WTC11 (cell line): ENCODE measurements at regions not wholly inside any gene's neighbourhood (a gene's known extent, or its start where the extent isn't known, plus 50 kb on each side); places are given as distances from the start of the nearest gene placed in this dataset.

ENCODE experiments used
- ATAC-seq: fragments of 200-7000 bp; cut with Tn5 transposase; 2 replicates; pipeline ENCODE4 v1.10.0; 2021; ENCODE audit warnings: mild to moderate bottlenecking, moderate library complexity
- CTCF ChIA-PET: fragments of 300-600 bp; sonication (Branson Sonifier 250); formaldehyde crosslinking; loops from one replicate; lab custom pipeline; 2021; ENCODE audit warnings: antibody characterized with exemption; lab: Charles Lee
- POLR2A ChIA-PET: fragments of 350-600 bp; sonication (Branson Sonifier 250); formaldehyde crosslinking; loops from one replicate; lab custom pipeline; 2021; ENCODE audit warnings: antibody characterized with exemption; lab: Charles Lee
- DNase-seq: peaks from one replicate; pipeline ENCODE4 v3.0.0; 2021; ENCODE audit warnings: low spot score
- H3K27ac Mint-ChIP-seq: 2 replicates; pipeline ENCODE4 v1.8.0; 2021; ENCODE audit warnings: mixed read lengths
- H3K27me3 Mint-ChIP-seq: 2 replicates; pipeline ENCODE4 v1.8.0; 2021; ENCODE audit warnings: low read depth, mild to moderate bottlenecking, moderate library complexity, mixed read lengths
- H3K36me3 Mint-ChIP-seq: 2 replicates; pipeline ENCODE4 v1.8.0; 2021; ENCODE audit warnings: mixed read lengths
- H3K4me1 Mint-ChIP-seq: 2 replicates; pipeline ENCODE4 v1.8.0; 2022; ENCODE audit warnings: mixed read lengths
- H3K4me3 Mint-ChIP-seq: 2 replicates; pipeline ENCODE4 v1.8.0; 2021; ENCODE audit warnings: mild to moderate bottlenecking, moderate library complexity, mixed read lengths
- H3K9me3 Mint-ChIP-seq: 2 replicates; pipeline ENCODE4 v1.8.0; 2021; ENCODE audit warnings: mixed read lengths
- ETV6 ChIP-seq: sonication (generic); formaldehyde crosslinking; IDR thresholded peaks from 2 replicates; pipeline ENCODE4 v1.8.1; 2022; ENCODE audit warnings: mild to moderate bottlenecking, missing genetic modification reagents
- NR1H2 ChIP-seq: sonication (generic); formaldehyde crosslinking; IDR thresholded peaks from 2 replicates; pipeline ENCODE4 v1.9.0; 2021; ENCODE audit warnings: mild to moderate bottlenecking, moderate library complexity, missing genetic modification reagents
- RORB ChIP-seq: fragments of 250-450 bp; sonication (Bioruptor Pico); IDR thresholded peaks from 2 replicates; pipeline ENCODE4 v1.9.0; 2021; ENCODE audit warnings: mild to moderate bottlenecking
- SMAD4 ChIP-seq: sonication (generic); formaldehyde crosslinking; IDR thresholded peaks from 2 replicates; pipeline ENCODE4 v1.8.0; 2022; ENCODE audit warnings: mild to moderate bottlenecking, missing genetic modification reagents
- SOX15 ChIP-seq: fragments of 250-450 bp; sonication (Bioruptor Pico); IDR thresholded peaks from 2 replicates; pipeline ENCODE4 v1.9.0; 2021; ENCODE audit warnings: mild to moderate bottlenecking
- TCF7 ChIP-seq: sonication (generic); formaldehyde crosslinking; IDR thresholded peaks from 2 replicates; pipeline ENCODE4 v1.8.0; 2022; ENCODE audit warnings: mild to moderate bottlenecking, low read depth, missing genetic modification reagents, moderate library complexity
- ZNF138 ChIP-seq: sonication (generic); formaldehyde crosslinking; conservative IDR thresholded peaks from 2 replicates; pipeline ENCODE4 v1.8.1; 2022; ENCODE audit warnings: mild to moderate bottlenecking, moderate library complexity, missing genetic modification reagents
- ZNF317 ChIP-seq: sonication (generic); formaldehyde crosslinking; IDR thresholded peaks from 2 replicates; pipeline ENCODE4 v1.8.1; 2023; ENCODE audit warnings: low read depth, mild to moderate bottlenecking, moderate library complexity, missing genetic modification reagents, borderline replicate concordance
- TF ChIP-seq, protein P1 (sequence below): sonication (generic); formaldehyde crosslinking; conservative IDR thresholded peaks from 2 replicates; pipeline ENCODE4 v1.8.1; 2022; ENCODE audit warnings: mild to moderate bottlenecking, missing genetic modification reagents
- TF ChIP-seq, protein P2 (sequence below): sonication (generic); formaldehyde crosslinking; IDR thresholded peaks from 2 replicates; pipeline ENCODE4 v1.8.0; 2022; ENCODE audit warnings: mild to moderate bottlenecking, missing genetic modification reagents
- TF ChIP-seq, protein P3 (sequence below): fragments of 250-450 bp; sonication (Bioruptor Pico); IDR thresholded peaks from 2 replicates; pipeline ENCODE4 v2.1.2; 2022; ENCODE audit warnings: mild to moderate bottlenecking, moderate library complexity
- TF ChIP-seq, protein P4 (sequence below): sonication (generic); formaldehyde crosslinking; IDR thresholded peaks from 2 replicates; pipeline ENCODE4 v1.8.1; 2023; ENCODE audit warnings: mild to moderate bottlenecking, missing genetic modification reagents, moderate library complexity
- TF ChIP-seq, protein P5 (sequence below): sonication (generic); formaldehyde crosslinking; IDR thresholded peaks from 2 replicates; pipeline ENCODE4 v1.8.0; 2022; ENCODE audit warnings: missing genetic modification reagents
- TF ChIP-seq, protein P6 (sequence below): sonication (generic); formaldehyde crosslinking; IDR thresholded peaks from 2 replicates; pipeline ENCODE4 v1.8.1; 2023; ENCODE audit warnings: mild to moderate bottlenecking, missing genetic modification reagents, borderline replicate concordance
- TF ChIP-seq, protein P7 (sequence below): sonication (generic); formaldehyde crosslinking; IDR thresholded peaks from 2 replicates; pipeline ENCODE4 v1.8.0; 2022; ENCODE audit warnings: mild to moderate bottlenecking, missing genetic modification reagents

DNA sequence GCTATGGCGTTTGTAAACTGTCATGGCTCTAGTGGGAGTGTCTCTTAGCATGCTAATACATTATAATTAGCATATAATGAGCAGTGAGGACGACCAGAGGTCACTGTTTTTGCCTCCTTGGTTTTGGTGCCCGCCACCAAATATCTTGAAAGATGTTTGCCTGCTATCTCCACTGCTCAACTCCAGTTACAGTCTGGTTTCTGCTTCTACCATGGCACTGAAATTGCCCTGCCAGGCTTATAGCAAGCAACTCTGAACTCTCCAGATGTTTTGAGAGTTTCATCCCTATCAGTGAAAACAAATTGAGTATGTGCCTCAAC, 122.1 kb upstream of the SPRY4 start (continued):
- TF ChIP-seq, protein P1, sequence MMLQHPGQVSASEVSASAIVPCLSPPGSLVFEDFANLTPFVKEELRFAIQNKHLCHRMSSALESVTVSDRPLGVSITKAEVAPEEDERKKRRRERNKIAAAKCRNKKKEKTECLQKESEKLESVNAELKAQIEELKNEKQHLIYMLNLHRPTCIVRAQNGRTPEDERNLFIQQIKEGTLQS (CRISPR knock-in tag), result no peak
- TF ChIP-seq ZNF317 (CRISPR knock-in tag) (no peak), SMAD4 (CRISPR knock-in tag) (no peak), NR1H2 (no peak), SOX15 (CRISPR knock-in tag) (no peak)
- TF ChIP-seq, protein P2, sequence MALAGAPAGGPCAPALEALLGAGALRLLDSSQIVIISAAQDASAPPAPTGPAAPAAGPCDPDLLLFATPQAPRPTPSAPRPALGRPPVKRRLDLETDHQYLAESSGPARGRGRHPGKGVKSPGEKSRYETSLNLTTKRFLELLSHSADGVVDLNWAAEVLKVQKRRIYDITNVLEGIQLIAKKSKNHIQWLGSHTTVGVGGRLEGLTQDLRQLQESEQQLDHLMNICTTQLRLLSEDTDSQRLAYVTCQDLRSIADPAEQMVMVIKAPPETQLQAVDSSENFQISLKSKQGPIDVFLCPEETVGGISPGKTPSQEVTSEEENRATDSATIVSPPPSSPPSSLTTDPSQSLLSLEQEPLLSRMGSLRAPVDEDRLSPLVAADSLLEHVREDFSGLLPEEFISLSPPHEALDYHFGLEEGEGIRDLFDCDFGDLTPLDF (CRISPR knock-in tag), result no peak
- TF ChIP-seq, protein P3, sequence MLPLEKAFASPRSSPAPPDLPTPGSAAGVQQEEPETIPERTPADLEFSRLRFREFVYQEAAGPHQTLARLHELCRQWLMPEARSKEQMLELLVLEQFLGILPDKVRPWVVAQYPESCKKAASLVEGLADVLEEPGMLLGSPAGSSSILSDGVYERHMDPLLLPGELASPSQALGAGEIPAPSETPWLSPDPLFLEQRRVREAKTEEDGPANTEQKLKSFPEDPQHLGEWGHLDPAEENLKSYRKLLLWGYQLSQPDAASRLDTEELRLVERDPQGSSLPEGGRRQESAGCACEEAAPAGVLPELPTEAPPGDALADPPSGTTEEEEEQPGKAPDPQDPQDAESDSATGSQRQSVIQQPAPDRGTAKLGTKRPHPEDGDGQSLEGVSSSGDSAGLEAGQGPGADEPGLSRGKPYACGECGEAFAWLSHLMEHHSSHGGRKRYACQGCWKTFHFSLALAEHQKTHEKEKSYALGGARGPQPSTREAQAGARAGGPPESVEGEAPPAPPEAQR, result no peak
- TF ChIP-seq, all 79 proteins: peak for 0

DNA sequence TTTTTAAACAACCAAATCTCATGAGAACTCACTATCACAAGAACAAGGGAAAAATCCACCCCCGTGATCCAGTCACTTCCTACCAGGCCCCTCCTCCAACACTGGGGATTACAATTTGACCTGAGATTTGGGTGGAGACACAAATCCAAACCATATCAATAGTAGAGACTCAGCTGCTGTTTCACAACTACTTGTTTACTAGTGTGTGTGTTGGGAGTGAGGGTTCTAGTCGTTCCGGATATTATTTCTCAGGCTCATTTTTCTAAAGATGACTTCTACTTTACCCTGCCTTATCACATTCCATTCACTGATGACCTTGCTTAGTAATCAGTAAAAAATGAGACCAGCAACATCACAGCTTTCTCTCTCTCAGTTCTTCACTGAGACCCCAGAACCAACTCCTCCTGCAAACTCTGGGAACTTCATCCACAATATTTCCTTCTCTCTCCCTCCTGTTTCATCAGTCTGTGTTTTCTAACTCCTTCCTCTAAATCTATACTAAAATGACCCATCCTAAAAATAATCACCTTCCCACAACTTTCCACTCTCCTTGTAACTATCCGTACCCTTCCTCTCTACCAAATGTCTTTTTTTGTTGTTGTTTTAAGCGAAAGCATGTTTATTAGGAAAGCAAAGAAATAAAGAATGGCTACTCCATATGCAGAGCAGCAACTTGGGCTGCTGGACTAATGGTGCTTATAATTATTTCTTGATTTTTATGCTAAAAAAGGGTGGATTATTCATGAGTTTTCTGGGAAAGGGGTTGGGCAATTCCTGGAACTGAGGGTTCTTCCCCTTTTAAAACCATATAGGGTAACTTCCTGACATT, 121.5 kb upstream of the SPRY4 start:
- no peak overlapping the region for H3K4me3 Mint-ChIP-seq
- peaks cover 17% of the 10 kb centered on the region for H3K36me3 Mint-ChIP-seq
- CTCF ChIA-PET, result no interaction called here
- H3K4me1 Mint-ChIP-seq, result peaks cover 14% of the 10 kb centered on the region
- no peak for TF ChIP-seq ZNF317 (CRISPR knock-in tag)
- TF ChIP-seq RORB (CRISPR knock-in tag), result no peak
- TF ChIP-seq, protein P4, sequence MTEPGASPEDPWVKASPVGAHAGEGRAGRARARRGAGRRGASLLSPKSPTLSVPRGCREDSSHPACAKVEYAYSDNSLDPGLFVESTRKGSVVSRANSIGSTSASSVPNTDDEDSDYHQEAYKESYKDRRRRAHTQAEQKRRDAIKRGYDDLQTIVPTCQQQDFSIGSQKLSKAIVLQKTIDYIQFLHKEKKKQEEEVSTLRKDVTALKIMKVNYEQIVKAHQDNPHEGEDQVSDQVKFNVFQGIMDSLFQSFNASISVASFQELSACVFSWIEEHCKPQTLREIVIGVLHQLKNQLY, result no peak
- no peak for TF ChIP-seq ETV6 (CRISPR knock-in tag)
- TF ChIP-seq, protein P5, sequence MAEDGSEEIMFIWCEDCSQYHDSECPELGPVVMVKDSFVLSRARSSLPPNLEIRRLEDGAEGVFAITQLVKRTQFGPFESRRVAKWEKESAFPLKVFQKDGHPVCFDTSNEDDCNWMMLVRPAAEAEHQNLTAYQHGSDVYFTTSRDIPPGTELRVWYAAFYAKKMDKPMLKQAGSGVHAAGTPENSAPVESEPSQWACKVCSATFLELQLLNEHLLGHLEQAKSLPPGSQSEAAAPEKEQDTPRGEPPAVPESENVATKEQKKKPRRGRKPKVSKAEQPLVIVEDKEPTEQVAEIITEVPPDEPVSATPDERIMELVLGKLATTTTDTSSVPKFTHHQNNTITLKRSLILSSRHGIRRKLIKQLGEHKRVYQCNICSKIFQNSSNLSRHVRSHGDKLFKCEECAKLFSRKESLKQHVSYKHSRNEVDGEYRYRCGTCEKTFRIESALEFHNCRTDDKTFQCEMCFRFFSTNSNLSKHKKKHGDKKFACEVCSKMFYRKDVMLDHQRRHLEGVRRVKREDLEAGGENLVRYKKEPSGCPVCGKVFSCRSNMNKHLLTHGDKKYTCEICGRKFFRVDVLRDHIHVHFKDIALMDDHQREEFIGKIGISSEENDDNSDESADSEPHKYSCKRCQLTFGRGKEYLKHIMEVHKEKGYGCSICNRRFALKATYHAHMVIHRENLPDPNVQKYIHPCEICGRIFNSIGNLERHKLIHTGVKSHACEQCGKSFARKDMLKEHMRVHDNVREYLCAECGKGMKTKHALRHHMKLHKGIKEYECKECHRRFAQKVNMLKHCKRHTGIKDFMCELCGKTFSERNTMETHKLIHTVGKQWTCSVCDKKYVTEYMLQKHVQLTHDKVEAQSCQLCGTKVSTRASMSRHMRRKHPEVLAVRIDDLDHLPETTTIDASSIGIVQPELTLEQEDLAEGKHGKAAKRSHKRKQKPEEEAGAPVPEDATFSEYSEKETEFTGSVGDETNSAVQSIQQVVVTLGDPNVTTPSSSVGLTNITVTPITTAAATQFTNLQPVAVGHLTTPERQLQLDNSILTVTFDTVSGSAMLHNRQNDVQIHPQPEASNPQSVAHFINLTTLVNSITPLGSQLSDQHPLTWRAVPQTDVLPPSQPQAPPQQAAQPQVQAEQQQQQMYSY, result no peak
- TF ChIP-seq, protein P6, sequence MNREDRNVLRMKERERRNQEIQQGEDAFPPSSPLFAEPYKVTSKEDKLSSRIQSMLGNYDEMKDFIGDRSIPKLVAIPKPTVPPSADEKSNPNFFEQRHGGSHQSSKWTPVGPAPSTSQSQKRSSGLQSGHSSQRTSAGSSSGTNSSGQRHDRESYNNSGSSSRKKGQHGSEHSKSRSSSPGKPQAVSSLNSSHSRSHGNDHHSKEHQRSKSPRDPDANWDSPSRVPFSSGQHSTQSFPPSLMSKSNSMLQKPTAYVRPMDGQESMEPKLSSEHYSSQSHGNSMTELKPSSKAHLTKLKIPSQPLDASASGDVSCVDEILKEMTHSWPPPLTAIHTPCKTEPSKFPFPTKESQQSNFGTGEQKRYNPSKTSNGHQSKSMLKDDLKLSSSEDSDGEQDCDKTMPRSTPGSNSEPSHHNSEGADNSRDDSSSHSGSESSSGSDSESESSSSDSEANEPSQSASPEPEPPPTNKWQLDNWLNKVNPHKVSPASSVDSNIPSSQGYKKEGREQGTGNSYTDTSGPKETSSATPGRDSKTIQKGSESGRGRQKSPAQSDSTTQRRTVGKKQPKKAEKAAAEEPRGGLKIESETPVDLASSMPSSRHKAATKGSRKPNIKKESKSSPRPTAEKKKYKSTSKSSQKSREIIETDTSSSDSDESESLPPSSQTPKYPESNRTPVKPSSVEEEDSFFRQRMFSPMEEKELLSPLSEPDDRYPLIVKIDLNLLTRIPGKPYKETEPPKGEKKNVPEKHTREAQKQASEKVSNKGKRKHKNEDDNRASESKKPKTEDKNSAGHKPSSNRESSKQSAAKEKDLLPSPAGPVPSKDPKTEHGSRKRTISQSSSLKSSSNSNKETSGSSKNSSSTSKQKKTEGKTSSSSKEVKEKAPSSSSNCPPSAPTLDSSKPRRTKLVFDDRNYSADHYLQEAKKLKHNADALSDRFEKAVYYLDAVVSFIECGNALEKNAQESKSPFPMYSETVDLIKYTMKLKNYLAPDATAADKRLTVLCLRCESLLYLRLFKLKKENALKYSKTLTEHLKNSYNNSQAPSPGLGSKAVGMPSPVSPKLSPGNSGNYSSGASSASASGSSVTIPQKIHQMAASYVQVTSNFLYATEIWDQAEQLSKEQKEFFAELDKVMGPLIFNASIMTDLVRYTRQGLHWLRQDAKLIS, result no peak
- no peak for TF ChIP-seq NR1H2
- TF ChIP-seq, protein P3, result no peak
- TF ChIP-seq, protein P7, sequence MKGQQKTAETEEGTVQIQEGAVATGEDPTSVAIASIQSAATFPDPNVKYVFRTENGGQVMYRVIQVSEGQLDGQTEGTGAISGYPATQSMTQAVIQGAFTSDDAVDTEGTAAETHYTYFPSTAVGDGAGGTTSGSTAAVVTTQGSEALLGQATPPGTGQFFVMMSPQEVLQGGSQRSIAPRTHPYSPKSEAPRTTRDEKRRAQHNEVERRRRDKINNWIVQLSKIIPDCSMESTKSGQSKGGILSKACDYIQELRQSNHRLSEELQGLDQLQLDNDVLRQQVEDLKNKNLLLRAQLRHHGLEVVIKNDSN, result no peak
- no peak for TF ChIP-seq TCF7 (CRISPR knock-in tag)
- no peak for TF ChIP-seq ZNF138
- TF ChIP-seq, all 79 proteins: peak for 0
- DNase-seq (no peak), ATAC-seq (no peak)
- Mint-ChIP-seq H3K27me3 (no peaks in the 10 kb centered on the region), H3K9me3 (peaks cover 23% of the 10 kb centered on the region), H3K27ac (peak overlapping the region; percentile 7; the same call in 1 of the 2 replicates)
- POLR2A ChIA-PET, result no interaction called here
